ENCODE measurements at regions not wholly inside any gene's neighbourhood (a gene's known extent, or its start where the extent isn't known, plus 50 kb on each side); places are given as distances from the start of the nearest gene placed in this dataset.

DNA sequence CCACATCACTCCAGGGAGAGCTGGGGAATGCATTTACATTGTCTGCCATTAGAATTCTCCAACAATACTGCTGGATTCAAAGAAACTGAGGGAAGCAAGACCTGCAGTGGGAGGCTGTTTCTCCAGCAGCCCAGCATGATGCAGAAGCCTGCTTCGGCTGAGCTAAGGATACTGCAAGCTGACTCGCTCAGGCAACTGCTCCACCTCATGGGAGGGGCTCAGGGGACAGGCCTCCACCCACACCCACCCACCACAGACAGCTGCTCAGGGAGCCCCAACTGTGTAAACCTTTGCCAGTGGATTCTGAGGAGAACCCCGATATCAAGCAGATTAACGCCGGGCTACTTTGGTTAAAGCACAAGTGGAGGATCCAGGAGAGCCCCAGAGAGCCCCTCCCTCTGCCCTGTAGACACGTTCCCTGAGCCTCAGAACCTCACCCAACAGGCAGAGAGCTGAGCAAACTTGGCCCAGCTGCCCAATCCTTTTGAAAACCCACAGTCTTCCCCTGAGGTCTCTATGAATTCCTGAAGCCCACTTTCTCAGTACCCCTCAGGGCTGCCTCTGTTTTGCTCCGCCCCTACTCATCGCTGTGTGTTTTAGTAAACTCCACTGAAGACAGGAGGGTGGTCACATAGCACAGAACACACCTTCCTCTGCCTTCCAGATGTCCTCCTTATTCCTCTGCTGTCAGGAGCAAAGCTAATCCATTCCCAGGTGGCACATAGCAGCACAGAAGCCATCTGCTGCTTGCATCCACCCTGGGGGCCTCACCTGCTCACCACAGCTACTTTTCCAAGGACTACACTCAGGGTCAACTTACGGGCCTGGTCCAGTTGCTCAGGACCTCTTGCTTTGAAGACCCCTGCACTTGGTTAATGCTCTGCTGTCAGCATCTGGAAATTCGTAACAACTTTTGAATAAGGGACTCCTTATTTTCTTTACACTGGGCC, 269.0 kb downstream of the ABHD5 start:
- Mint-ChIP-seq H3K27ac (no peak overlapping the region; a peak in 1 of 7 replicates), H3K9me3 (no peaks in the 10 kb centered on the region), H3K36me3 (ENCODE audit: insufficient read depth in 1 of 3, low read depth in 3 of 3) (no peaks in the 10 kb centered on the region; a peak in 1 of 7 replicates), H3K27me3 (ENCODE audit: low read depth) (peaks cover 5% of the 10 kb centered on the region; the same call in 1 of the 2 replicates), H3K4me3 (no peak overlapping the region; a peak in 1 of 5 replicates), H3K4me1 (peaks cover 28 to 38% of the 10 kb centered on the region in 2 experiments)
- no peaks in the 10 kb centered on the region for H3K79me2 ChIP-seq (ENCODE audit: insufficient read depth, low read length)
- H3K79me1 ChIP-seq (ENCODE audit: insufficient read depth, low read depth, low read length, poor library complexity, severe bottlenecking) = no peaks in the 10 kb centered on the region
- no peak overlapping the region for H2AK5ac ChIP-seq (ENCODE audit: insufficient read length, low read length)
- H3K27ac ChIP-seq (ENCODE audit: insufficient read length, low read depth, low read length) = no peak overlapping the region
- no peak overlapping the region for H3K9ac ChIP-seq (ENCODE audit: extremely low read depth, insufficient read length, low read length)
- H3K9me3 ChIP-seq (ENCODE audit: control insufficient read depth, low read depth, low read length) = no peaks in the 10 kb centered on the region
- H3K23me2 ChIP-seq (ENCODE audit: insufficient read length, low read depth, low read length, poor library complexity, severe bottlenecking) = no peaks in the 10 kb centered on the region
- TF ChIP-seq, protein P1, sequence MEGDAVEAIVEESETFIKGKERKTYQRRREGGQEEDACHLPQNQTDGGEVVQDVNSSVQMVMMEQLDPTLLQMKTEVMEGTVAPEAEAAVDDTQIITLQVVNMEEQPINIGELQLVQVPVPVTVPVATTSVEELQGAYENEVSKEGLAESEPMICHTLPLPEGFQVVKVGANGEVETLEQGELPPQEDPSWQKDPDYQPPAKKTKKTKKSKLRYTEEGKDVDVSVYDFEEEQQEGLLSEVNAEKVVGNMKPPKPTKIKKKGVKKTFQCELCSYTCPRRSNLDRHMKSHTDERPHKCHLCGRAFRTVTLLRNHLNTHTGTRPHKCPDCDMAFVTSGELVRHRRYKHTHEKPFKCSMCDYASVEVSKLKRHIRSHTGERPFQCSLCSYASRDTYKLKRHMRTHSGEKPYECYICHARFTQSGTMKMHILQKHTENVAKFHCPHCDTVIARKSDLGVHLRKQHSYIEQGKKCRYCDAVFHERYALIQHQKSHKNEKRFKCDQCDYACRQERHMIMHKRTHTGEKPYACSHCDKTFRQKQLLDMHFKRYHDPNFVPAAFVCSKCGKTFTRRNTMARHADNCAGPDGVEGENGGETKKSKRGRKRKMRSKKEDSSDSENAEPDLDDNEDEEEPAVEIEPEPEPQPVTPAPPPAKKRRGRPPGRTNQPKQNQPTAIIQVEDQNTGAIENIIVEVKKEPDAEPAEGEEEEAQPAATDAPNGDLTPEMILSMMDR (conservative IDR thresholded peaks at IDR 0.05) = no peak
- no peak overlapping the region for H2BK12ac ChIP-seq (ENCODE audit: insufficient read length, low read depth, low read length)
- H3K27me3 ChIP-seq (ENCODE audit: insufficient read depth, low read length) = no peaks in the 10 kb centered on the region
- WGBS (ENCODE audit: extremely low coverage, insufficient read length, low lambda C conversion rate) = no CpG with 5 or more reads among the region's 10 CpGs
- DNase-seq = peak; percentile 50
- no peak overlapping the region for H2BK120ac ChIP-seq (ENCODE audit: low read depth, low read length, poor library complexity, severe bottlenecking)
- no peak overlapping the region for H2AFZ ChIP-seq (ENCODE audit: low read length)
- no peak overlapping the region for H2BK15ac ChIP-seq (ENCODE audit: low read depth, low read length)
- H4K5ac ChIP-seq (ENCODE audit: insufficient read length, low read depth, low read length) = no peak overlapping the region
- no peak overlapping the region for H2BK5ac ChIP-seq (ENCODE audit: insufficient read length, low read length)
- H3K14ac ChIP-seq (ENCODE audit: insufficient read depth, low read length) = no peak overlapping the region
- H4K20me1 ChIP-seq (ENCODE audit: control insufficient read depth, insufficient read depth, insufficient read length) = no peaks in the 10 kb centered on the region
- H3K4me1 ChIP-seq (ENCODE audit: insufficient read depth, low read length) = peaks cover 6% of the 10 kb centered on the region
- H4K8ac ChIP-seq (replicated peaks; ENCODE audit: insufficient read length, low read depth, low read length) = no peak overlapping the region
- H3T11ph ChIP-seq (ENCODE audit: low read length) = no peak overlapping the region
- H3K56ac ChIP-seq (ENCODE audit: insufficient read length, low read depth, low read length) = no peak overlapping the region
- H4K91ac ChIP-seq (ENCODE audit: insufficient read length, low read depth, low read length) = no peak overlapping the region
- no peak overlapping the region for H3K23ac ChIP-seq (ENCODE audit: insufficient read length, low read depth, low read length)
- H3K4me2 ChIP-seq (ENCODE audit: insufficient read depth, insufficient read length, low read length) = no peak overlapping the region
- no peak overlapping the region for H3K18ac ChIP-seq (ENCODE audit: insufficient read length, low read depth, low read length)
- no peak overlapping the region for H2BK20ac ChIP-seq (ENCODE audit: low read depth, low read length, poor library complexity, severe bottlenecking)
- no peak overlapping the region for H3K4ac ChIP-seq (ENCODE audit: low read depth, low read length)

All from H9 (cell line).